ENCODE measurements at regions not wholly inside any gene's neighbourhood (a gene's known extent, or its start where the extent isn't known, plus 50 kb on each side); places are given as distances from the start of the nearest gene placed in this dataset.
"Not testable (repeated sequence)": the region's sequence is repeated elsewhere in the genome, so short reads cannot be mapped to it uniquely, and the experiment has no call there.

DNA sequence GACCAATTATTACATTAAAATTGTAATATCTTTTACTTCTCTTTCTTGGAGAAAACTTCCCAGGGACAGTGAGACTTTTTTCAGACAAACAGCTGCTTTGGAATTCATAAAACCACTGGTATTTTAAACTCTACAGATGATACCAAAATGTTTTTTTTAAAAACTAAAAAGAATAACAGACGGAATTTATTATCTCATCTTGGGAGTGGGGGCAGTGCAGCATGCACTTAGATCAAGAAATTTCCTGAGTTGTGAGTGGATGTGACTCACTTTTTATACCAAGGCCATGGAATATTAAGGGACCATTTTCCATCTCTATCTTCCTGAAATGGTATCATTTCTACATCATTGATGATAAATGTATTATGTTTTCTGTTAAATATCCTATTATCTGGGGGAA lies 422.8 kb upstream of the HNRNPA3 start:
- POLR2A ChIA-PET, result no interaction called here
- Histone ChIP-seq H3K36me3 (ENCODE audit: control insufficient read depth, insufficient read depth, low read length) (no peaks in the 10 kb centered on the region), H3K4me3 (ENCODE audit: low read depth, low read length) (no peak overlapping the region), H3K27me3 (ENCODE audit: control insufficient read depth, insufficient read depth, low read length) (no peaks in the 10 kb centered on the region)
- no peak for DNase-seq (ENCODE audit: low read depth)
- TF ChIP-seq, protein P1, sequence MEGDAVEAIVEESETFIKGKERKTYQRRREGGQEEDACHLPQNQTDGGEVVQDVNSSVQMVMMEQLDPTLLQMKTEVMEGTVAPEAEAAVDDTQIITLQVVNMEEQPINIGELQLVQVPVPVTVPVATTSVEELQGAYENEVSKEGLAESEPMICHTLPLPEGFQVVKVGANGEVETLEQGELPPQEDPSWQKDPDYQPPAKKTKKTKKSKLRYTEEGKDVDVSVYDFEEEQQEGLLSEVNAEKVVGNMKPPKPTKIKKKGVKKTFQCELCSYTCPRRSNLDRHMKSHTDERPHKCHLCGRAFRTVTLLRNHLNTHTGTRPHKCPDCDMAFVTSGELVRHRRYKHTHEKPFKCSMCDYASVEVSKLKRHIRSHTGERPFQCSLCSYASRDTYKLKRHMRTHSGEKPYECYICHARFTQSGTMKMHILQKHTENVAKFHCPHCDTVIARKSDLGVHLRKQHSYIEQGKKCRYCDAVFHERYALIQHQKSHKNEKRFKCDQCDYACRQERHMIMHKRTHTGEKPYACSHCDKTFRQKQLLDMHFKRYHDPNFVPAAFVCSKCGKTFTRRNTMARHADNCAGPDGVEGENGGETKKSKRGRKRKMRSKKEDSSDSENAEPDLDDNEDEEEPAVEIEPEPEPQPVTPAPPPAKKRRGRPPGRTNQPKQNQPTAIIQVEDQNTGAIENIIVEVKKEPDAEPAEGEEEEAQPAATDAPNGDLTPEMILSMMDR (IDR thresholded peaks at IDR 0.05; ENCODE audit: insufficient read depth, low read depth, low read length), result no peak
- CTCF ChIA-PET, result no interaction called here

DNA sequence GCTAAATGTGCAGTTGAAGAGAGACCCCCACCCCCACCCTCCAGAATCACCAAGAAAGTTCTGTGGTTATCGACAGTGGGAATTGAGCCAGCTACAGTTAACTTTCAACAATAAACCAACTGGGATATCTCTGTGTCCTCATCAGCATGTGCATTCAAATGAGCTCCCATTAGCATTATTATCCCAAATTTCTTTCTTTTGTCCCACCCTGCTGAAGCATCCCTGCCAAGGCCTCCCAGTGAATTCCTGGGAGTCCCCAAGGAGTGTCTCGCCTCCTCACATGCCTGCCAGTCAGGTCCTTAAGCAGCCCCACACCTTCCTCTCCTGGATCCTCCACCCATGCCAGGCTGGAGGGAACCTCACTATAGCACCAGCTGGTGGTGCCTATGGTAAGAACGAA lies 422.1 kb upstream of the HNRNPA3 start:
- POLR2A ChIA-PET, result no interaction called here

DNA sequence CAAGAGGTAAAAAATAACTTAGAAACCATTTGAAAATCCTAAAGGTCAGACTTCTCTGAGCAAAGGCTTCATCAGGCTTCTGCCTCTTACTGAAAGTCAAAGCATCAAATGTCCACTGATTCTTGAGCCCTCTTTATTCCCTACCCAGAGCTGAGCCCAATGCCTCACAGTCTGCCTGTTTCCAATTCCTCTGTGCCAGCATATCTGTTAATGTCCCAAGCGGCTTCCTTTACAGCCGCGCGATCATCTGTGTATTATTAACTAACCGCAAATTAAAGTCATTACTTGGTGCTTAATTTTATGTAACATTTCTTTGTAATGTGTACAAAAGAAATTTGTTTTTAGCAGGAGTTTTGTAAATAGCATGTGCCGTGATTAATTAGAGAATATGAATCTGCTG lies 418.8 kb upstream of the HNRNPA3 start:
- DNase-seq (ENCODE audit: low read depth), result no peak
- CTCF ChIA-PET, result no interaction called here
- POLR2A ChIA-PET, result no interaction called here
- TF ChIP-seq, protein P1 (IDR thresholded peaks at IDR 0.05; ENCODE audit: insufficient read depth, low read depth, low read length), result no peak
- H3K4me3 ChIP-seq (ENCODE audit: low read depth, low read length), result no peak overlapping the region
- no peaks in the 10 kb centered on the region for H3K36me3 ChIP-seq (ENCODE audit: control insufficient read depth, insufficient read depth, low read length)
- H3K27me3 ChIP-seq (ENCODE audit: control insufficient read depth, insufficient read depth, low read length), result no peaks in the 10 kb centered on the region

More for the DNA sequence above, 422.1 kb upstream of the HNRNPA3 start:
- TF ChIP-seq, protein P1 (IDR thresholded peaks at IDR 0.05; ENCODE audit: insufficient read depth, low read depth, low read length), result no peak
- no peak for DNase-seq (ENCODE audit: low read depth)
- H3K36me3 ChIP-seq (ENCODE audit: control insufficient read depth, insufficient read depth, low read length), result no peaks in the 10 kb centered on the region
- no peaks in the 10 kb centered on the region for H3K27me3 ChIP-seq (ENCODE audit: control insufficient read depth, insufficient read depth, low read length)
- CTCF ChIA-PET, result no interaction called here
- no peak overlapping the region for H3K4me3 ChIP-seq (ENCODE audit: low read depth, low read length)

DNA sequence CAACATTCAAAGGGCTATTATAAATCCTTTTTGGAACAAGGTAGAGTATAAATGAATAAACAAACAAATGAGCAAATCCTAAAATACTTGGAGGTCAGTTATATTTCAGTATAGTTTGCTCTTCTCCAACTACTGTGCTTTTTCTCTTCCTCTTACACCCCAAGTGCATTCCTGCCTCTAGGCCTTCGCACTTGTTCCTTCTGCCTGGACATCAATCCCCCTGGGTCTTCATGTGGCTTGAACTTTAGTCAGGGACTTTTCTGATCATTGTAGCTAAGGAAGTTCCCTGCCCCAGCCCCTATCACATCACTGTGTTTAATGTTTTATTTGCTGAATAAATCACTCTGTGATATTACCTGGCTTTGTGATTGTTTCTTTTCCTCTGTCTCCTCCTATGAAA lies 418.2 kb upstream of the HNRNPA3 start:
- H3K36me3 ChIP-seq (ENCODE audit: control insufficient read depth, insufficient read depth, low read length), result no peaks in the 10 kb centered on the region
- TF ChIP-seq, protein P1 (IDR thresholded peaks at IDR 0.05; ENCODE audit: insufficient read depth, low read depth, low read length), result no peak
- no peak for DNase-seq (ENCODE audit: low read depth)
- CTCF ChIA-PET, result no interaction called here
- no peak overlapping the region for H3K4me3 ChIP-seq (ENCODE audit: low read depth, low read length)
- POLR2A ChIA-PET, result no interaction called here
- no peaks in the 10 kb centered on the region for H3K27me3 ChIP-seq (ENCODE audit: control insufficient read depth, insufficient read depth, low read length)

DNA sequence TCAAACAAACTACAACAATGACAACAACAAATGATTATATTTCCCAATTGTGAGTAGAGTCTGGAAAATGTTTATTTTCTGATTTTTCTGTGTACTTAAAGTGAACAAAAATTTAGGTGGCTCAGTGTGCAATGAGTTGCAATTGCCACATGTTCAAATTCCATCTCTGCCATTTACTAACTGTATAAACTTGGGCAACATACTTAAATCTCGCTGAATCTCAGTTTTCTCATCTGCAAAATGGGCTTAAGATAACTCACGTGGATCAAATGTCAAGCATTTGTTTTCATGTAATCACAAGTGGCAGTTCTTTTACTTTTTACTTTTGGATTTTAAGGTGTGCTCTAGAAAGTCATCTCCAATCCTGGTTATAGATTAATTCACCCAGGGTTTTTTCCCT lies 416.8 kb upstream of the HNRNPA3 start:
- no peaks in the 10 kb centered on the region for H3K27me3 ChIP-seq (ENCODE audit: control insufficient read depth, insufficient read depth, low read length)
- TF ChIP-seq, protein P1 (IDR thresholded peaks at IDR 0.05; ENCODE audit: insufficient read depth, low read depth, low read length), result no peak
- ChIA-PET POLR2A (no interaction called here), CTCF (no interaction called here)
- no peaks in the 10 kb centered on the region for H3K36me3 ChIP-seq (ENCODE audit: control insufficient read depth, insufficient read depth, low read length)
- no peak overlapping the region for H3K4me3 ChIP-seq (ENCODE audit: low read depth, low read length)
- no peak for DNase-seq (ENCODE audit: low read depth)

DNA sequence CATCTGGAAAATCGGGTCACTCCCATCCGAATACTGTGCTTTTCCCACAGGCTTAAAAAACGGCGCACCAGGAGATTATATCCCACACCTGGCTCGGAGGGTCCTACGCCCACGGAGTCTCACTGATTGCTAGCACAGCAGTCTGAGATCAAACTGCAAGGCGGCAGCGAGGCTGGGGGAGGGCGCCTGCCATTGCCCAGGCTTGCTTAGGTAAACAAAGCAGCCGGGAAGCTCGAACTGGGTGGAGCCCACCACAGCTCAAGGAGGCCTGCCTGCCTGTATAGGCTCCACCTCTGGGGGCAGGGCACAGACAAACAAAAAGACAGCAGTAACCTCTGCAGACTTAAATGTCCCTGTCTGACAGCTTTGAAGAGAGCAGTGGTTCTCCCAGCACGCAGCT lies 415.9 kb upstream of the HNRNPA3 start:
- CTCF ChIA-PET; H3K4me3 ChIP-seq (ENCODE audit: low read depth, low read length): not testable (repeated sequence)

More for the DNA sequence above, 415.9 kb upstream of the HNRNPA3 start:
- DNase-seq (ENCODE audit: low read depth); POLR2A ChIA-PET; H3K36me3 ChIP-seq (ENCODE audit: control insufficient read depth, insufficient read depth, low read length); H3K27me3 ChIP-seq (ENCODE audit: control insufficient read depth, insufficient read depth, low read length): not testable (repeated sequence)
